ENCODE measurements at regions not wholly inside any gene's neighbourhood (a gene's known extent, or its start where the extent isn't known, plus 50 kb on each side); places are given as distances from the start of the nearest gene placed in this dataset.

- BruUV-seq (replicated peaks): no TSS peak
- intact Hi-C loops (cut with micrococcal nuclease): no loop called here
- no peak for TF ChIP-seq CTCF (IDR thresholded peaks at IDR 0.05; ENCODE audit: unreplicated experiment)
- Mint-ChIP-seq H3K27me3 (ENCODE audit: insufficient read depth, unreplicated experiment) (no peaks in the 10 kb centered on the region), H3K27ac (ENCODE audit: low read depth, unreplicated experiment) (peak overlapping the region; percentile 66), H3K4me3 (ENCODE audit: unreplicated experiment) (no peak overlapping the region), H3K36me3 (ENCODE audit: insufficient read depth, unreplicated experiment) (no peaks in the 10 kb centered on the region), H3K4me1 (ENCODE audit: insufficient read depth, unreplicated experiment) (peaks cover 24% of the 10 kb centered on the region), H3K9me3 (ENCODE audit: unreplicated experiment) (peaks cover 8% of the 10 kb centered on the region)
- POLR2A ChIA-PET: interaction anchor here (0.6 to 3.1 kb wide), 9 partner anchors 11 to 190 kb away, joined by 3 to 25 read pairs (median 4); no protein-coding TSS in a partner anchor
- DNase-seq (ENCODE audit: unreplicated experiment): no peak
- CTCF ChIA-PET: interaction anchor here (0.5 to 1.3 kb wide), 4 partner anchors 17 to 745 kb away, joined by 3 to 5 read pairs (median 4); no protein-coding TSS in a partner anchor
Observed at GRCh38 chr21:39022035-39022434, 161.2 kb downstream of the PSMG1 start.

GRCh38 chr21:39021478-39021832, 161.8 kb downstream of the PSMG1 start:
- Mint-ChIP-seq H3K36me3 (ENCODE audit: insufficient read depth, unreplicated experiment) (no peaks in the 10 kb centered on the region), H3K9me3 (ENCODE audit: unreplicated experiment) (peaks cover 8% of the 10 kb centered on the region), H3K4me3 (ENCODE audit: unreplicated experiment) (peak overlapping the region; percentile 19), H3K27ac (ENCODE audit: low read depth, unreplicated experiment) (peak overlapping the region; percentile 66), H3K27me3 (ENCODE audit: insufficient read depth, unreplicated experiment) (no peaks in the 10 kb centered on the region), H3K4me1 (ENCODE audit: insufficient read depth, unreplicated experiment) (peaks cover 24% of the 10 kb centered on the region)
- ChIA-PET POLR2A (interaction anchor here (0.6 to 3.1 kb wide), 13 partner anchors 8 to 214 kb away, joined by 3 to 25 read pairs (median 3); no protein-coding TSS in a partner anchor), CTCF (interaction anchor here (0.5 to 1.3 kb wide), 4 partner anchors 16 to 353 kb away, joined by 3 to 5 read pairs (median 4); no protein-coding TSS in a partner anchor)
- intact Hi-C loops (cut with micrococcal nuclease): loop anchor here (1.0 kb wide), 1 partner anchor 27 kb away; no protein-coding TSS in a partner anchor
- no TSS peak for BruUV-seq (replicated peaks)
- no peak for TF ChIP-seq CTCF (IDR thresholded peaks at IDR 0.05; ENCODE audit: unreplicated experiment)
- DNase-seq (ENCODE audit: unreplicated experiment): no peak

GRCh38 chr21:39020751-39021477, 162.3 kb downstream of the PSMG1 start:
- Mint-ChIP-seq H3K4me3 (ENCODE audit: unreplicated experiment) (peak overlapping the region; percentile 19), H3K4me1 (ENCODE audit: insufficient read depth, unreplicated experiment) (peaks cover 24% of the 10 kb centered on the region), H3K27ac (ENCODE audit: low read depth, unreplicated experiment) (peak overlapping the region; percentile 66), H3K9me3 (ENCODE audit: unreplicated experiment) (peaks cover 8% of the 10 kb centered on the region), H3K36me3 (ENCODE audit: insufficient read depth, unreplicated experiment) (no peaks in the 10 kb centered on the region), H3K27me3 (ENCODE audit: insufficient read depth, unreplicated experiment) (no peaks in the 10 kb centered on the region)
- no peak for TF ChIP-seq CTCF (IDR thresholded peaks at IDR 0.05; ENCODE audit: unreplicated experiment)
- peak; percentile 76 for DNase-seq (ENCODE audit: unreplicated experiment)
- ChIA-PET CTCF (interaction anchor here (0.6 to 1.3 kb wide), 4 partner anchors 27 to 353 kb away, joined by 3 to 5 read pairs (median 4); no protein-coding TSS in a partner anchor), POLR2A (interaction anchor here (0.7 to 3.1 kb wide), 13 partner anchors 8 to 213 kb away, joined by 3 to 25 read pairs (median 3); no protein-coding TSS in a partner anchor)
- BruUV-seq (replicated peaks): TSS peak; percentile 68
- intact Hi-C loops (cut with micrococcal nuclease): loop anchor here (1.0 kb wide), 1 partner anchor 27 kb away; no protein-coding TSS in a partner anchor

GRCh38 chr21:39018730-39019129, 164.5 kb downstream of the PSMG1 start:
- peaks cover 1% of the 10 kb centered on the region for H3K9me3 Mint-ChIP-seq (ENCODE audit: unreplicated experiment)
- POLR2A ChIA-PET: interaction anchor here (0.9 to 2.8 kb wide), 5 partner anchors 11 to 98 kb away, joined by 3 to 11 read pairs (median 3); no protein-coding TSS in a partner anchor
- H3K27me3 Mint-ChIP-seq (ENCODE audit: insufficient read depth, unreplicated experiment): no peaks in the 10 kb centered on the region
- H3K36me3 Mint-ChIP-seq (ENCODE audit: insufficient read depth, unreplicated experiment): no peaks in the 10 kb centered on the region
- intact Hi-C loops (cut with micrococcal nuclease): loop anchor here (10.0 kb wide), 1 partner anchor 106 kb away; no protein-coding TSS in a partner anchor
- TF ChIP-seq CTCF (IDR thresholded peaks at IDR 0.05; ENCODE audit: unreplicated experiment): no peak
- BruUV-seq (replicated peaks): no TSS peak
- peaks cover 35% of the 10 kb centered on the region for H3K4me1 Mint-ChIP-seq (ENCODE audit: insufficient read depth, unreplicated experiment)
- H3K27ac Mint-ChIP-seq (ENCODE audit: low read depth, unreplicated experiment): peak overlapping the region; percentile 76
- DNase-seq (ENCODE audit: unreplicated experiment): no peak
- CTCF ChIA-PET: interaction anchor here (1.0 kb wide), 1 partner anchor 119 kb away, joined by 3 read pairs; no protein-coding TSS in a partner anchor
- no peak overlapping the region for H3K4me3 Mint-ChIP-seq (ENCODE audit: unreplicated experiment)
